ENCODE measurements at regions not wholly inside any gene's neighbourhood (a gene's known extent, or its start where the extent isn't known, plus 50 kb on each side); places are given as distances from the start of the nearest gene placed in this dataset.

DNA sequence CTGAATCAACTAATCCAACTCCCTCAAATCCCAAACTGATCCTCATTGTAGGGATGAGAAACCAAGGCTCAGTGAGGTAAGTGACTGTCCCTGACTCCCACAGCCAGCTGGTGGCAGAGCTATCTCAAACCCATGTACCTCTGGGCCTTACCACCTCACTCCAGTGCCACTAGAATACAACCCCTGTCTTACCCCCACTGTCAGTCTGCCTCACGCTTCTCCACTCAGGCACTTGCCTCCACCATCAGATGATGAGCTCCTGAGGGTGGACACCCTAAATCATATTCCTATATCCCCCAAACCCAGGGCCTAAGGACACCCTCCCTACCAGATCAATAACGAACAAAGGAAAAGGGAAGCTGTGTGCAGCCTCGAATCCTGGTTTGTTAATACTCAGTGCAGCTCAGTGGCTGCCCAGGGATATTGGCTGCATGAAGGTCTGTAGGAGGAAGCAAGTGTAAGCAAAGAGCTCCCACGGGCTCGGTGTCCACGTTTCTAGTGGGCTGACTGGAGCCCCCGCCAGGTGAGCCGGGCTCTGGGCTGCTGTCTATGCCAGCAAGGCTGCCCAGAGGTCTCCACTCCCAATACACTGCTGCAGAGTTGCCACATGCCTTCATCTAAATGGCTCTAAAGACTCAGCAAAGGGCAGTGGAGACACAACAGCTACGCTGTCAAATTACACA lies 533.4 kb downstream of the MATN1 start:
- no peak for DNase-seq (ENCODE audit: low spot score)

DNA sequence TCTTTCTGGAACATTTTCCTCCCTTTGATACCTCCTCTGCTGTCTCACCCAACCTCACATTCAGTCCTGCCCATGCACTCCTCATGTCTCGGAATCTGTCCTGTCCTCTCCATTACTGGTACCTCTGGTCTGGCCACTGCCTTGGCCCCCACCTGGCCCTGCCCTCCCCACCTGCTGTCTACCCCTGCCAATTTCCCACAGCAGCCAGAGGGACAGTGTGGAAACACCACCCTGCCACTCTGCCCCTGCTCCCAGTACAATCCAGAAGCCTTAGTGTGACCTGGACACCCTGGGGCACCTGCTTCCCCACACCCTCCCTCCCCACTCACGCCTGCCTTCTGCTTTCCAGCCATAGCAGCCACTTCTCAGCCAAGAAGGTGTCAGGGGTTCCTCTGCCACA lies 534.4 kb downstream of the MATN1 start:
- no peak for DNase-seq (ENCODE audit: low spot score)

DNA sequence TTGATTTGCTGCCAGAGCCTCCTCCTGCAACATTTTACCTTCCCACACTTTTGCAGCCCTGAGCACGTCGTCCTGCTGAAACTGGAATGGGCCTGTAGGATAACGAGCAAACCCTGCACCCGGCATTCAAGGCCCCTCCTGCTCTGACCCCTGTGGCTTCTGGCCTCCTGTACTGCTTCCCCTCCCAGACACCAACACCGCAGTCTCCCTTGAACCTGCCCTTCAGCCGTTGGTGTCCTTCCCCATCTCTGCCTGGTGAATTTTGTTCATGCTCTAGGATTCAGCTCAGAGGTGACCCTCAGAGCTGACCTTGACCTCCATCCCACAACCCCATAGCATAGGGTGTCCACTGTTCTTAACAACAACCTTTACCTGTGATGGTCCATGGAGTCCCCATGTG lies 535.1 kb downstream of the MATN1 start:
- no peak for DNase-seq (ENCODE audit: low spot score)

DNA sequence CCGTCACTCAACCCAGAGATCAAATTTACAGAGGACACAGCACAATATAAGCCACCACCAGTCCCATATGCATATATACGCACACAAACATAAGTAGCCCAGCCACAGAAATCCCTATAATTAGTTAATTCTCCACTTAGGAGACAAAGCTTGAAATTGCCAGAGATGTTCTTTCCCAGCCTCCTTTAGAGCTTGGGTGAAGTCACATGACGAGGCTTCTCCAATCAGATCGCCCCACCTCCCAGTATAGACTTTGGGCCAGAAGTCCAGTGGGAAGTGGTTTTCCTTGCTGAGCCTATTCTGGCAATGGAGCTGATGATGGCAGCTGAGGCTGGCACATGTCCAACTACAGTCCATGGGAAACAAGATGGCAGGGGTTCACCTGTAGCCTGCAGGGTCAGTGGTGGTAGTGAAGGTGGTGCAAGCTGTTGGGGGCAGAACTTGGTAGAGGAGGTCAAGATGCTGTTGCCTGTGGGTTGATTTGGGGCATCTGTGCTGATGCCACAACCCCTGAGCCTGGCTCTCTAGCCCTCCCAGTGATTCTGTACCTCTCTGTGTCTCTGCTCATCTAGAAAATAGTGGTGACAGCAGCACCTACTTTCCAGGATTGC lies 535.9 kb downstream of the MATN1 start:
- DNase-seq (ENCODE audit: low spot score): no peak

DNA sequence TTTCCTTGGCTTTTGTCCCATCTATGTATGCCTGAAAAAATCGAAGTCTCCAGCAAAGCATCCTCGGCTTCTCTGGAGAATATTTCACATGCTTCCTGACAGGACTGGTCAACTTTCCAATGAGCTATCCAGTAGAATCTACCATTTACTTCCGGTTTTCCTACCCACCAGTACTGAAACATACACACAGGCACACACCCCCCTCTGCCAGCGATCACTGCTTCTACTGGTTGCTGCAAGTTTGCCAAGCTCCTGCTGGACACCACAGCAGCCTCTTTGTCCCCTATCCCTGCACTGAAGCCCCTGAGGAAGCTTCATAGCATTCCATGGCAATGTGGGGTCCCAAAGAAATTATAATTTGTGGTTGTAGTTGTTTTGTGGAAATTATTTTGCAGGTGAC lies 536.8 kb downstream of the MATN1 start:
- DNase-seq (ENCODE audit: low spot score): no peak

- DNase-seq (ENCODE audit: low spot score): no peak
Observed at GRCh38 chr1:30185809-30186208, 537.6 kb downstream of the MATN1 start.

- DNase-seq (ENCODE audit: low spot score): no peak
Observed at GRCh38 chr1:30185313-30185712, 538.1 kb downstream of the MATN1 start.

- no peak for DNase-seq (ENCODE audit: low spot score)
Observed at GRCh38 chr1:30184393-30185141, 538.8 kb downstream of the MATN1 start.

DNA sequence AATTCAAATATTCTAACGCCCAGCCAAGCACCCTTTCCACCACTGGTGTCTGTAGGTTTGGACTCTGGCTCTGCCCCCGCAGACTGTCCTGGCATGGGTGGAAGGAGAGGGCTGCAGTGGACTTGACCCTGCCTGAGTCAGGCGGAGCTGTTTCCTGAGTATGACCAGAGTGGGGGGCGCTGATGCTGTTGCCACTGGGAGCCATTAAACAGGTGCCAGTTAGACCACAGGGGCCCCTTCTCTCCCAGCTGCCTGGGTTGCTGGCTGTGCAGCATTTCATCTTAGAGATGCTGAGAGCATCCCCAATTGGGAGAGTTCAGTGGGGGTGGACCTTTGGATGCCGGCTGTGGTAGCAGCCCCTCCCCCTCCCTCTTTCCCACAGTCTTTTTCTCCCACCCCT lies 539.5 kb downstream of the MATN1 start:
- DNase-seq (ENCODE audit: low spot score): no peak

- no peak for DNase-seq (ENCODE audit: low spot score)
Observed at GRCh38 chr1:30183006-30183405, 540.4 kb downstream of the MATN1 start.

DNA sequence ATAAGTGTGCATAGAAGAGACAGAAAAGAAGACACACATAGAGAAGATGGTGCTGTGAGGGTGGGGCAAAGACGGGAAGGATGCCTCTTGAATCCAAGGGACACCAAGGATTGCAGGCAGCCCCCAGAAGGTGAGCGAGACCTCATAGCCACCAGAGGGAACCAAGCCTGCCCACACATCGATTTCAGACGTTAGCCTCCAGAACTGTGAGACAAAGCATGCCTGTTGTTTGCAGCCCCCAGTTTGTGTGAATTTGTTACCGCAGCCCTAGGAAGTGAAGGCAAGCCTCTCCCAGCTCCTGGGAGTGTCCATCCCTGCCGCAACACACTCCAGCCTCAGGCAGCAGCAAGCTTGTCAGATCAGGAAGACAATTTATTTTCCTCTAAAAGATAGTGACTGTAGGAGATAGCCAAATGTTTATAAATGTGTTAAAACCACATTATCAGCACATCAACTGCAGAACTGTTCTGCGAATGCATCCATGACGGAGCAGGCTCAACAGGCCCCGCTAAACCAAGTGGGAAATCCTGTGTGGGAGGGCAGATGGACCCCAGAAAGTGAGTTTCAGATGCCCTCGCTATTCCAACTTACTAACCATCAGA lies 543.3 kb downstream of the MATN1 start:
- no peak for DNase-seq (ENCODE audit: low spot score)

DNA sequence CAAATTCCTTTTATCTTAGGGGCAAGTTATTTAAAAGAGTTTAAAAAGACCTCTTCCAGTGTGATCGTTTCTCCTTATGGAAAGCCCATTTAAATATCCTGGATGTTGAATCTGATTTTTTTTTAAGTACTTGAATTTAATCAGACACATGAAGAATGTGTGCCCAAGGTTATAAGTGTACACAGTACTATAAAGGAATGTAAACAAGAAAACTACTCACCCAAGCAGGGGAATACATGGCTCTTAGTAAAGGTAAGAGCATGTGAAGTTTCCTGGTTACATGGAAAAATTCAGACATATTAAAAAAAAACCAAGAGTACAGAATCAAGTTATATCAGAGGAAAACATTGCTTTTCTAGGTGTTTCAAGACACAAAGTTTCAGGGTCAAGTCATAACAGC lies 546.9 kb downstream of the MATN1 start:
- no peak for DNase-seq (ENCODE audit: low spot score)

GRCh38 chr1:30174499-30174898 lies 548.9 kb downstream of the MATN1 start:
- DNase-seq (ENCODE audit: low spot score): no peak

GRCh38 chr1:30173560-30173959 lies 549.8 kb downstream of the MATN1 start:
- no peak for DNase-seq (ENCODE audit: low spot score)

- DNase-seq (ENCODE audit: low spot score): no peak
Observed at GRCh38 chr1:30172757-30173156, 550.6 kb downstream of the MATN1 start.

DNA sequence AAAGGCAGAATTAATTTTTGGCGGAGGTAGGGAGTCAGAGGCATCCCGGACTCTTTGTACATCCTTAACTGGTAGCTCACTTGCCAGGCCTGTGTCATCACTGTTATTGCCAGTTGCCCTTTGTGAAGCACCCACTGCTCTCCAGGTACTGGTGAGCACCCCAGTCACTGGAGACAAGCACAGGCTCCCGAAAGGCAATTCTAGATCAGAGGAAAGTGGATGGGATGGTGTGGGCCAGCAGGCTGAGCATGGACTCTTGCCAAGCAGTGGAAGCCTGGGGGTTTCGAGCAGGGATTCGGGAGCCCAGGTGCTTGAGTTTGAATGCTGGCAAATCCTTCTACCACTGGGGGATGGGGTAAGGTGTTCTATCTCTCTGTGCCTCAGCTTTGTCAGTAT lies 551.1 kb downstream of the MATN1 start:
- DNase-seq (ENCODE audit: low spot score): no peak

- DNase-seq (ENCODE audit: low spot score): no peak
Observed at GRCh38 chr1:30171537-30172298, 551.7 kb downstream of the MATN1 start.

DNA sequence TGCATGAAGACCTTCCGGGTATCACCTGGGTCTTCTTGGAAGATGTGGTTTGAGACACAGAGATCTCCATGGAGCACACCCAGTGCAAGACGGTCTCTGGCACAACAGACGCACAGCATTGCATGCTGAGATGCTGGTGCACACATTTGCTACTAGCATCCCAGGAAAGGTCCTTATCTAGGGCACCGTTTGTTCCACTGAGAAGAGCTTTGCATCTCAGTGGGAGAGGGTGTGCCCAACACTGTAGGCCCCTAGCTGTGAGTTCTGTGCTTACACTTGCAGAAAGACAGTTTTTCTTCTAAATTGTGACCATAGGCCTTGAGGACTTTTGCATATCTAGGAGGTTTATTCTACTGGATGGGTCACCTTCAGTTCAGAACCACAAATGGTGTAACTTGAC lies 554.1 kb downstream of the MATN1 start:
- DNase-seq (ENCODE audit: low spot score): no peak

DNA sequence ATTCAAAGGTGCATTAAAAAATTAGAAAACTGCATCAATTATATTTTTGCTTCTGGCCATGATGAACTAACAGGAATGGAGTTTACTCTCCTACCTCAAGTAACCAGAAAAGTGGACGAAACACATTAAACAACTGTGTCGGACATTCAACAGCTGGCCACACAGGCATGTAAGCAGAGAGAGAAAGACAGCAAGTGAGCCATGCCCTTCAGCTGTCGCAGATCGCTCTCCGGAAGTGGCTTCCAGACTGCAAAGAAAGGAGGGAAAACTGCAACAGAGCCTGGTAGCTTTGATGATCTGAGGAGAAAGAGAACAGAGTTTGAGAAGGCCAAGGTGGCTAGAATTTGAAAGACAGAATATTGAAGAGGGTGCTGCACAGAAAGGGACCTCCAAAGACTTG lies 557.2 kb downstream of the MATN1 start:
- DNase-seq (ENCODE audit: low spot score): no peak

- no peak for DNase-seq (ENCODE audit: low spot score)
Observed at GRCh38 chr1:30165116-30165515, 558.3 kb downstream of the MATN1 start.

DNA sequence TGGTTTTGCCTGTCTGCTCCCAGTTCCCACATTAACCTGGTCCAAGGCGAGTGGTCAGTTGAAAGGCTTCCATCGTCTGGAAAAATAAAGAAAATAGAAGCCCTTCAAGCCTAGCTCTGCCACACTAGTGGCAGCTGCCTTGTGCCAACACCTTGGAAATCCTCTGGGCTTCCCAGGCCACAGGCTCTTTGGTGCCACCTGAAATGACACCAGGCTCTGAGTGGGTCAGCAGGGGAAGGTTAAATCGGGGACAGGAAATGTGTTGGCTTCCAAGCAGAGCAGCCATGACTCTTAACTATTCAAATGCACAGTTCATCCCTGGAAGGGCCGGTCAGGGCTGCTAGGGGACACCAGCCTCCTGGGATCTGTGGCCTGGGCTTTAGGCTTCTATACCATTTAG lies 558.7 kb downstream of the MATN1 start:
- DNase-seq (ENCODE audit: low spot score): no peak

GRCh38 chr1:30162565-30162964 lies 560.8 kb downstream of the MATN1 start:
- no peak for DNase-seq (ENCODE audit: low spot score)

Measured in SK-N-DZ (cell line).